HEK293T (cell line): ENCODE measurements at regions not wholly inside any gene's neighbourhood (a gene's known extent, or its start where the extent isn't known, plus 50 kb on each side); places are given as distances from the start of the nearest gene placed in this dataset.

Experiments used
- ARNT ChIP-seq: fragments of 450-650 bp; IDR thresholded peaks from 2 replicates; pipeline ENCODE4 v1.6.1; 2017; ENCODE audit warnings: mild to moderate bottlenecking
- BHLHE40 ChIP-seq: fragments of 450-650 bp; IDR thresholded peaks from 2 replicates; pipeline ENCODE4 v1.6.1; 2016; ENCODE audit warnings: mild to moderate bottlenecking, moderate library complexity, borderline replicate concordance
- FOXA1 ChIP-seq: fragments of 450-650 bp; IDR thresholded peaks from 2 replicates; pipeline ENCODE4 v1.6.1; 2016; ENCODE audit warnings: mild to moderate bottlenecking
- FOXK2 ChIP-seq: fragments of 450-650 bp; IDR thresholded peaks from 2 replicates; pipeline ENCODE4 v1.6.1; 2016; ENCODE audit warnings: mild to moderate bottlenecking
- HDGF ChIP-seq: fragments of 450-650 bp; IDR thresholded peaks from 2 replicates; pipeline ENCODE4 v1.6.1; 2017; ENCODE audit warnings: antibody characterized with exemption, borderline replicate concordance
- SUZ12 ChIP-seq: fragments of 450-650 bp; IDR thresholded peaks from 2 replicates; pipeline ENCODE4 v1.6.1; 2016; ENCODE audit warnings: mild to moderate bottlenecking
- TARDBP ChIP-seq: fragments of 450-650 bp; IDR thresholded peaks from 2 replicates; pipeline ENCODE4 v1.6.1; 2016

GRCh38 chr15:37586976-37587375 is 347.5 kb upstream of the TMCO5A start:
- no peak for TF ChIP-seq FOXK2
- no peak for TF ChIP-seq BHLHE40
- no peak for TF ChIP-seq SUZ12
- TF ChIP-seq ARNT = no peak
- no peak for TF ChIP-seq TARDBP
- no peak for TF ChIP-seq FOXA1
- no peak for TF ChIP-seq HDGF
